GM18498 (cell line): ENCODE measurements at regions not wholly inside any gene's neighbourhood (a gene's known extent, or its start where the extent isn't known, plus 50 kb on each side); places are given as distances from the start of the nearest gene placed in this dataset.
"Not testable (repeated sequence)": the region's sequence is repeated elsewhere in the genome, so short reads cannot be mapped to it uniquely, and the experiment has no call there.

Source experiments
- ATAC-seq: cut with Tn5 transposase; IDR thresholded peaks from one replicate; pipeline ENCODE4 v1.9.1; 2021; ENCODE audit warnings: mild to moderate bottlenecking, moderate library complexity; ENCODE audit not compliant: unreplicated experiment

GRCh38 chr3:82521657-82522056 lies 760.2 kb upstream of the GBE1 start:
- ATAC-seq = no peak

DNA sequence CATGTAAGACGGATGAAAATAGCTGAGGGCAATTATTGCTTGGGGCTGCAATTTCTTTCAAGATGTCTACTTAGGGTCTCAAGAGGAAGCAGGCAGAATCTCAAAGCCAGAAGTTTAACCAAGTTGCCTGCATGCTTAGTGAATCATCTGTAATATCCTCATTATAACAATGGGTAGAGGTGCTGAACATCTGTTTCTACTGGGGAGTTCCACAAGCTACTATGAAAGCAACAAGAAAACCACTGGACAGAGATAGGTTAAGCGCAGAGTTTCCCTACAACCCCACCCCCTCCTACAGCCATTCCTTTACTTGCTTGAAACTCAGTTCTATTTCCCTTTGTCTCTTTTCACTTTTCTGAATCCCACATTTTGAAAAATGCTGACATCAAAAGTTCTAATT lies 759.4 kb upstream of the GBE1 start:
- ATAC-seq = no peak

- ATAC-seq = no peak
Measured at GRCh38 chr3:82509951-82510603, 748.6 kb upstream of the GBE1 start.

DNA sequence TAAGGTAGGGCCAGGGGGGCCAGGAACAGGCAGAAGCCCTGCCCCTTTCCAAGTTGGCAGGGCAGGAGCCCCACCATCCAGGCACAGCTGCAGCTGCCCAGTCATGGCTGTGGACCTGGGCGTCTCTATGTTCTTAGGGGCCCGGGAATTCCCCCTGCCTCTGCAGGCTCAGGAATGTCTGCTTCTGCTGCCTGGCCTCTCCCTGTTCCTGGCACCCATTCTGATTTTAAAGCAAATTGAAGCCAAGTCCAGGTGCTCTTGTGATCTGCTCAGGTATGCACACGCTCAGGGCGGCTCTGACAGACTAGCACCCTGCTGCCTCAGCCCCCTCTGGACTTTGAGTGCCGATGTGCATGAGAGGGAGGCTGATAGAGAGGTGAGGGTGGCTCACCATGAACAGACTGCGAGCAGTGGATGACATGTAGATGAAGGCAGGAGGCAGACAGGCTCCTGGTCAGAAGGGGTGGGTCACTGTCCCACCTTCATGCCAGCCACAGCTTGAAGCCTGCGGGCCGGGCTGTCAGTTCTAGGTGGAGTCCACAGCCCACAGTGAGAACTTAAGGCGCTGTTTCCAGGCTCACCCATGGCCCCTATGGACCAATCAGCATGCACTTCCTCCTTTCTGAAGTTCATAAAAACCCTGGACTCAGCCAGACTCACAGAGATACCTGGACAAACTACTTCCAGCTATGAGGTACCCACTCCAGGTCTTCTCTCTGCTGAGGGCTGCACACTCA lies 747.8 kb upstream of the GBE1 start:
- ATAC-seq = no peak

DNA sequence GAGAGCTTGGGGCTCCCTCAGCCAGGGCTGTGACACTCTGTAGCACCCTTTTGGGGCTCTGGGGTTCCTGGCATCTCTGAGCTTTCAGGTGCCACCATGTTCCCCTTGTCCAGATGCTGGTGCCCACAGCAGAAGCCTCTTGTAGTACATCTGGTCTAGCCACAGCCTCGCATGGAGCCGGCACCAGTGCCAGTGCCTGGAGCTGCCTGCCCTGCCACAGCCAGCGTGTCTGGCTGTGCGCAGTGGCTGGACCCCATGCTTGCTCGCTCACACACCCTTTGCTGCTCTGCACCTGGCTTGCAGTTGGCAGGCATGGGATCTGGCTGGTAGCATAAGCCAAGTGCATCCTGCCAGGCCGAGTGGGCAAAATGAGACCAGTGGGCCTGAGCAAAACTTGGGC lies 744.8 kb upstream of the GBE1 start:
- no peak for ATAC-seq

- no peak for ATAC-seq
Measured at GRCh38 chr3:82505079-82505756, 743.8 kb upstream of the GBE1 start.

GRCh38 chr3:82498186-82498585 lies 736.7 kb upstream of the GBE1 start:
- ATAC-seq = no peak

DNA sequence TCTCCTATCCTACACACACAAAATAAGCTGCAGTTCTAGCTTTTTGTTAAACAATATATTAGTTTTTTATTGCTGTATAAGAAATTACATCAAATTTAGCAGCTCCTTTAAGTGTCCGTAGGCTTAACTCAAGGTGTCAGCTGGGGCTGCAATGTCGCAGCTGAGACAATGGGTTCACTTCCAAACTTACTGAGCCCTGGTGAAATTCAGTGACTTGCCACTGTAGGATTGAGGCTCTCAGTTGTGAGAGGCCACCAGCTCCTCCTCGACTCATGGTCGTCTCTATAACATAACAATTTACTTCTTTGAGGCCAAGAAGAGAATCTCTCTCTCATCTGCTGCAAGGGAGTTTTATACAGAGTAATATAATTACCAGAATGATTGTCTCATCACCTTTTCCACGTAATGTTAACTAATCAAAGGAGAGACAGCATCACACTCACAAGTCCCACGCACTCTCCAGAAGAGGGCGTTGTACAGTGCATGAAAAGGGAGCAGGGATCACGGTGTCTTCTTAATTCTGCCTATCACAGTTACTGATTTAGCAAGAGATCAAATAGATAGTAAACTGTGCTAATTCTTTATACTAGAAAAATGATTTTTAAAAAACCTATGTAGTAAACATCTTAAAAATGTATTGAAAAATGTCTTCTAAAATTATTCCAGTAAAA lies 735.6 kb upstream of the GBE1 start:
- no peak for ATAC-seq

DNA sequence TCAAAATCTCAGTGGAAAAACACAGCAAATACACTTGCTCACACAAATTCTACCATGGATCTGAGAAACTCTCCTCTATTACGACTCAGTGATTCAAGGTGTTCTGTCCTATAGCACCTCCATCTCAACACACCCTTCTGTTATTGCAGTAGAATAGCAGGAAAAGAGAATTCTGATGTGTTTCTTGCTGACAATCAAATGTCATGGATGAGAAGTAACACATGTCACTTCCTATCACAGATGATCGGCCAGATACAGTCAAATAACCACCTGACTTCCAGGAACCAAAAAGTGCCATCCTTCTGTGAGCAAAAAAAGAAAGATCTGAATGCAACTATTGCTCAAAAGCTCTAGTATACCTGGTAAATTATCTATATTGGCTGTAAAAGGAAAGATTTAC lies 734.2 kb upstream of the GBE1 start:
- no peak for ATAC-seq

DNA sequence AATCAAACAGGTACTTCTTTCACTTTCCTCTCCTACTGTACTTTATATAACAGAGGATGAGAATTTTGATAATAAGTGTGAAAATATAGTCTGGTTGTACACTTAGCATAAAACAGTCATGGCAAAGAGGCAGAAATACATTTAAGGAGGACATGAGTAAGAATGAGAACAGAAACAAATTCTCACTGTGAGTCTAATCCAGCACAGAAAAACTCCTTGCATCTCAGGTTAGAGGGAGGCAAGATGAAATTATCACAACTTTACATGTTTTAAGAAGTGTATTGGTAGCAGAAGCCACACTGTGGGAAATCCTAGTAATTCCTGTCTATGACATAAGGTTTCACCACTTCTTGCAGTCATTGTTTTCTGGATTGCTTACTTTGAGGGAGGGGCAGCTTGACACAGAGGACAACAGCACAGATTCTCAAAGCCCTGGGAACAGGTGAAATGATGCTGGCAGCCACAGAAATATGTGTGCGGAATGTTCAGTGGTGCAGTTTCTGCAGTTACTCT lies 733.6 kb upstream of the GBE1 start:
- ATAC-seq = no peak

DNA sequence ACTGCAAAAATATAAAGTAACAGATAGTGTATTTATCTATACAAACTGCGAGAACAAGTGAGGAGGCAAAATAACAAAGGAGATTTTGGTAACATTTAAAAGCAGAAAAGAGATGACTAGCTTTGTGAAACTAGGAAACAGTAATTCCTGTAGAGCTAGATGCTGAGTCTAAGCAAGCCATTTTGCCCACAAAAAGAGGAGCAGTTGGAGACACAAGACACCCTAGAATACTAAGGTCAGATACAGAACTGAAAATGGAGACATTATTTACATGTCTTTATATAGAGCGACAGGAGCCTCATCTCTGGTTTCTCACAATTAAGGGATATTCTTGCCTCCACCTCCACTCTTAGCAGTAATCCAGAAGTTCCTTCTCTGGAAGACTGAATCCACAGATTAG lies 732.4 kb upstream of the GBE1 start:
- ATAC-seq = no peak

- no peak for ATAC-seq
Measured at GRCh38 chr3:82475306-82475705, 713.9 kb upstream of the GBE1 start.

GRCh38 chr3:82474711-82475110 lies 713.3 kb upstream of the GBE1 start:
- ATAC-seq = no peak

- ATAC-seq = no peak
Measured at GRCh38 chr3:82473864-82474541, 712.6 kb upstream of the GBE1 start.

DNA sequence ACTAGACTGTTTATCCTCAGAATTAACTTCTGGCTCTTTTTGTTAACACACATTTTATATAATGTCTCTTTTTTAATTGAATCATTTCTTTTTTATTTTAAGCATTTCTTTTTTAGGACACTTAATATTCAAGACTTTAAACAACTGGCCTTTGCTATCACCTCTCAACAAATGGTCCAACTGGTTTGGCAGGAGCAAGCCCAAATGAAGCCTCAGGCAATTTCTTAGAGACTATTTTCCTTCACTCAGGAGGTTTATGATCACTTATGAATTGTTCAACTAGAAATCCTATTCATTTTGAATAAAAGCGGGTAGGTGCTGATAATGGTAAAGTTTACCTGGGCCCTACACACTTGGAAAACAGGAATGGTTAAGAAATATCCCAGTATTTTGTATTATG lies 705.6 kb upstream of the GBE1 start:
- no peak for ATAC-seq

- no peak for ATAC-seq
Measured at GRCh38 chr3:82462977-82463376, 701.5 kb upstream of the GBE1 start.

GRCh38 chr3:82461049-82461889 lies 699.8 kb upstream of the GBE1 start:
- ATAC-seq = no peak

- no peak for ATAC-seq
Measured at GRCh38 chr3:82448320-82448719, 686.9 kb upstream of the GBE1 start.

- ATAC-seq = not testable (repeated sequence)
Measured at GRCh38 chr3:82428821-82429220, 667.4 kb upstream of the GBE1 start.

DNA sequence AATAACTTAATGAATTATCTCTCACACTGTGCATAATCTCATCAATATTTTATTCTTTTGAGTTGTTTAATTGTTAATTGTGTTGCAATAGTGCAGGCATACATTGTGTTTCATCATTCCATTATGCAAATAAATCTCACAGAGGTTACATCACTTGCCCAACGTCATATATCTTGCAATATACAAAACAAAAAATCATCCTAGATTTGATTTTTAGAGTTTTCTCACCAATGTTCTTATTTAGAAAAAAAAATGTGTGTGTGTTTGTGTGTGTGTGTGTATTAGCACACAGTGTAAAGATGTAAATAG lies 662.5 kb upstream of the GBE1 start:
- no peak for ATAC-seq
